Sigmoid colon (tissue), 6 donors: ENCODE measurements at regions not wholly inside any gene's neighbourhood (a gene's known extent, or its start where the extent isn't known, plus 50 kb on each side); places are given as distances from the start of the nearest gene placed in this dataset.

Source experiments
- DNase-seq: peaks from one replicate; pipeline ENCODE4 v3.0.0-alpha.2; 2019
- H3K27ac ChIP-seq, 4 donors: fragments of 200-600 bp; sonication (generic); one replicate each; pipeline ENCODE4 v1.5.1; 2016 to 2019; ENCODE audit warnings: mild to moderate bottlenecking in 1 of 4
- H3K27me3 ChIP-seq, 3 donors: fragments of 200-600 bp; sonication (generic); one replicate each; pipeline ENCODE4 v1.5.1; 2019; ENCODE audit warnings: mild to moderate bottlenecking in 1 of 3
- H3K36me3 ChIP-seq, 4 donors: fragments of 200-600 bp; sonication (generic); one replicate each; pipeline ENCODE4 v1.5.1; 2016 to 2019
- H3K4me1 ChIP-seq, 4 donors: fragments of 200-600 bp; sonication (generic); one replicate each; pipeline ENCODE4 v1.5.1; 2017 to 2019
- H3K4me3 ChIP-seq, 4 donors: fragments of 200-600 bp; sonication (generic); one replicate each; pipeline ENCODE4 v1.5.1; 2017 to 2019; ENCODE audit warnings: mild to moderate bottlenecking in 2 of 4, moderate library complexity in 1 of 4
- H3K9me3 ChIP-seq, 4 donors: fragments of 200-600 bp in 3 of 4; sonication (generic) in 3 of 4; one replicate each; pipeline versions ENCODE4 v1.5.1 to v1.6.1; 2013 to 2019
- CTCF ChIP-seq, 4 experiments: fragments of 450-650 bp in 3 of 4; fragments of 200-600 bp in 1 of 4; IDR thresholded peaks; one replicate each; pipeline ENCODE4 v1.5.1; 2016 to 2019; ENCODE audit warnings: antibody characterized with exemption in 4 of 4, mild to moderate bottlenecking in 3 of 4, moderate library complexity in 2 of 4
- EP300 ChIP-seq, 4 donors: sonication (generic); formaldehyde crosslinking; IDR thresholded peaks; one replicate each; pipeline ENCODE4 v1.6.1; 2017; ENCODE audit warnings: antibody characterized with exemption in 4 of 4
- POLR2A ChIP-seq, 2 donors: fragments of 450-650 bp; IDR thresholded peaks; one replicate each; pipeline ENCODE4 v1.6.1; 2016; ENCODE audit warnings: antibody characterized with exemption in 2 of 2, mild to moderate bottlenecking in 2 of 2, moderate library complexity in 2 of 2
- POLR2AphosphoS5 ChIP-seq, 4 donors: sonication (generic); formaldehyde crosslinking; IDR thresholded peaks; one replicate each; pipeline ENCODE4 v1.6.1; 2017; ENCODE audit warnings: antibody characterized with exemption in 4 of 4
- WGBS, 2 donors: extraction: QIAGEN DNeasy Blood & Tissue Kit; methylation state at CpG; one replicate each; pipeline ENCODE4 v1.1.7; 2013; 5-methylcytosine and 5-hydroxymethylcytosine counted together
- intact Hi-C: fragments of 100-400 bp; cut with DNase I; formaldehyde crosslinking; loops from one replicate; pipeline ENCODE4 v1.15.1; 2023
- donor health status: healthy with polysubstance abuse.
- donor health status: healthy.

- WGBS, 2 donors: 68 to 86% methylated on average over 3 of the region's 3 CpGs
These were observed 84.8 kb upstream of the HDAC4 start for GRCh38 chr2:239485622-239486021.

DNA sequence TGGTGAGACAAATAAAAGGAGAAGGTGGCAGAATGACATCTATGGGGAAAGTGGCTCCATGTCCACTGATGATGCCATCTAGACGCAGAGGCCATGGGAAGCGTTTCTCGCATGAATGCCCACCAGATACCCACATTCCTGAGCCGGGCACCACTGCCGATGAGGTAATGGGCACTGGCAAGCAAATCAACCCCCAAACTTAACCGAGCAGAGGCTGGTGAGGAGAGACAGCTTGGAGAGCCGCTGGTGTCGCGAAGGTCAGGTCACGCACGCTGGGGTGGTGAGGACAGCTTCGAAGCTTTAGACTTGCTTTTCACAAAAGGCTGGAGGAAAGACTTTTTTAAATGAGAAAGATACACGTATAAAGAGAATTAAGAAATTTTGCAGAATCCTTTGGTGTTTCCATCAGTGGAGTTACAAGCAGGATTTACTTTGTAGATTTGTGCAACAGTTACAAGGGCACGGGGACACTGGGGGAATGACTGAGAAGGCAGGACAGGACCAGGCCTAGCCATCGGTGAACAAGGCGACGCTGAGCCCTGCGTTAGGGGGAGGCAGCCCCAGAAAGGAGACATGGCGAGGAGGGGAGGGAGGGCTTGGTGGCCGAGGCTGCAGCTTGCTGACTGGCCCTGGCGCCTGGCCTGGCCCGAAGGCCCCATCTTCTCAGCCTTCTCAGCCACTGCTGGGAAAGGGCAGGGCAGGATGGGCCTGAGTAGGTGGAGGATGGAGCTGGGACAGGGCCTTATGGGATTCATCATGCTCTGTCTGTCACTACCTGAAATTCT, 83.9 kb upstream of the HDAC4 start:
- Histone ChIP-seq H3K9me3 (no peaks in the 10 kb centered on the region), H3K4me3 (no peak overlapping the region), H3K27ac (no peak overlapping the region), H3K27me3 (no peaks in the 10 kb centered on the region), H3K36me3 (no peaks in the 10 kb centered on the region), H3K4me1 (peaks cover 0 to 8% (median 0%) of the 10 kb centered on the region in 4 donors)
- DNase-seq: no peak
- TF ChIP-seq EP300 (IDR thresholded peaks at IDR 0.05): no peak
- TF ChIP-seq POLR2A (IDR thresholded peaks at IDR 0.05): no peak
- TF ChIP-seq CTCF (IDR thresholded peaks at IDR 0.05): no peak
- 93 to 95% methylated on average over 22 of the region's 22 CpGs for WGBS, 2 donors
- intact Hi-C loops: no loop called here

More at GRCh38 chr2:239485622-239486021, 84.8 kb upstream of the HDAC4 start:
- peaks cover 0 to 8% (median 0%) of the 10 kb centered on the region in 4 donors for H3K4me1 ChIP-seq
- H3K4me3 ChIP-seq: no peak overlapping the region
- intact Hi-C loops: no loop called here
- H3K9me3 ChIP-seq: no peaks in the 10 kb centered on the region
- no peaks in the 10 kb centered on the region for H3K36me3 ChIP-seq
- TF ChIP-seq POLR2AphosphoS5 (IDR thresholded peaks at IDR 0.05) (no peak), EP300 (IDR thresholded peaks at IDR 0.05) (no peak)
- no peak overlapping the region for H3K27ac ChIP-seq
- H3K27me3 ChIP-seq: no peaks in the 10 kb centered on the region
- DNase-seq: no peak

DNA sequence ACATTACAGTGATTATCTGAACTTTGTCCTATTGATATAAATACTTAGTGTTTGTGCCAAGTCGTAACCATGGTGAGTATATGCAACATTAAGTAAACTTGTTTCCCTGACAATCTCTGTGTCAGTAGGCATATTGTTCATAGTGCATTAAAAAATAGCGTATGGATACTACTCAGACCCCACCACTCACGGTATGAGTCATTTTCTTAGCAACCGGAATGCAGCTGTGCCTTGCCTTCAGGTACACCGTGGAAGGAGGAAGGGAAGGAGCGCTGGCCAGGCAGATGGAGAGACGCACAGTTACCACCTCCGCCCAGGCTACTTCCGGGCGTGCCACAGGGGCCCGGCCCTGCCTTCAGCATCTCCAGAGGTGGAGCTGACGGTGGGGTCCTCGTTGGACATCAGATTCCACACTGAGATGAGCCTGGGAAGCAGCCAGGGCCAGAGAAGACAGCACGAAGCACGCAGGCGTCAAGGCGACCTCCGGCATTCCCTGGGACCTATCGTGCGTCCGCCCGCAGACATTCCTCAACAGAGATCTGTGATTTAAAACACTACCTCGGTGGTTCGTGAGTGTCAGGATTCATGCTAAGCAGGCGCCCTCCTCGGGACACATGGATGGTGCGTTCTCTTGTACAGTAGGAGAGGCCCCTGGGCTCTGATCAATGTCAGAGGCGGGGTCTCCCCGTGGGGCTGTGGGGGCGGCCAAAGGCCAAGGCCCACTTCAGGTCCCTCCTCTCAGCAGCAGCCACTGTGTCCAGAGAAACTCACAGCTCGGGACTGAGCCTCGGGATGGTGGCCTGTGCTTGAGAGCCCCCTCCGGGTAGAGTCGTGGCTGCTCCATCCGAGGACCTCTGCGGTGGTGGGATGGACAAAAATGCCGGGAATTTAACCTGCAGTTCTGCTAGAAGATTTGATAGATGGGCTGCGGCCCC, 82.2 kb upstream of the HDAC4 start:
- no peak overlapping the region for H3K4me3 ChIP-seq
- WGBS, 2 donors: 52 to 73% methylated on average over 38 of the region's 38 CpGs
- intact Hi-C loops: no loop called here

DNA sequence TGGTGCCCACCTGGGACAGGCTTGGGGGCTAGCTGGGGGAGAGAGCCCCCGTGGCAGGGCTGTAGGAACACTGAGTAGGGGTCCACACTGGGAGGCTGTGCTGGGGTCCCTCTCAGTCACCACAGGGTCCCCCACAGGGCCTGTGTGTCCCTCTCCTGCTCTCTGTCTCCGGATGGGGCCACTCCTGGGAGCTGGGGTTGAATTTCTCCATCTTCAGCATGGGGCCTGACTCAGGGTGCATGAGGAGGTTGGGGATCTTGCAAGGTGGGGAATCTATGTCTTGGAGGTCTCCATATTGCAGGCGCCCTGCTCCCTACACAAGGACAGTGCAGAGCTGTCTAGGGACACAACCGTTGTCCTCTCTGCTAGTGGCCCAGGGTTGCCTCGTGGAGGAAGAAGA, 78.7 kb upstream of the HDAC4 start:
- Histone ChIP-seq H3K4me1 (no peaks in the 10 kb centered on the region), H3K27ac (no peak overlapping the region), H3K27me3 (no peaks in the 10 kb centered on the region), H3K4me3 (no peak overlapping the region), H3K36me3 (no peaks in the 10 kb centered on the region), H3K9me3 (no peaks in the 10 kb centered on the region)
- DNase-seq: no peak
- intact Hi-C loops: no loop called here
- WGBS, 2 donors: 79 to 89% methylated on average over 5 of the region's 5 CpGs
- TF ChIP-seq EP300 (IDR thresholded peaks at IDR 0.05) (no peak), POLR2AphosphoS5 (IDR thresholded peaks at IDR 0.05) (no peak)

More for the DNA sequence above, 82.2 kb upstream of the HDAC4 start:
- H3K27ac ChIP-seq: no peak overlapping the region
- TF ChIP-seq POLR2A (IDR thresholded peaks at IDR 0.05) (no peak), EP300 (IDR thresholded peaks at IDR 0.05) (no peak), POLR2AphosphoS5 (IDR thresholded peaks at IDR 0.05) (no peak), CTCF (IDR thresholded peaks at IDR 0.05) (no peak)
- DNase-seq: no peak
- H3K9me3 ChIP-seq: no peaks in the 10 kb centered on the region
- peaks cover 0 to 2% (median 0%) of the 10 kb centered on the region in 4 donors for H3K4me1 ChIP-seq
- H3K27me3 ChIP-seq: no peaks in the 10 kb centered on the region
- H3K36me3 ChIP-seq: no peaks in the 10 kb centered on the region

GRCh38 chr2:239477591-239477990, 76.8 kb upstream of the HDAC4 start:
- TF ChIP-seq CTCF (IDR thresholded peaks at IDR 0.05) (no peak), EP300 (IDR thresholded peaks at IDR 0.05) (no peak), POLR2A (IDR thresholded peaks at IDR 0.05) (no peak), POLR2AphosphoS5 (IDR thresholded peaks at IDR 0.05) (no peak)
- no peak for DNase-seq
- no peaks in the 10 kb centered on the region for H3K4me1 ChIP-seq
- H3K27ac ChIP-seq: no peak overlapping the region
- intact Hi-C loops: no loop called here
- WGBS, 2 donors: 75 to 81% methylated on average over 19 of the region's 19 CpGs
- H3K27me3 ChIP-seq: no peaks in the 10 kb centered on the region
- H3K36me3 ChIP-seq: no peaks in the 10 kb centered on the region
- no peak overlapping the region for H3K4me3 ChIP-seq
- H3K9me3 ChIP-seq: no peaks in the 10 kb centered on the region
